Astrocyte of the cerebellum (primary cell): ENCODE measurements at regions not wholly inside any gene's neighbourhood (a gene's known extent, or its start where the extent isn't known, plus 50 kb on each side); places are given as distances from the start of the nearest gene placed in this dataset.

ENCODE experiments used
- DNase-seq: peaks from one replicate; pipeline ENCODE4 v3.0.0-alpha.2; 2011; ENCODE audit warnings: low read depth
- H3K4me3 ChIP-seq: 2 replicates; pipeline ENCODE4 v1.5.1; 2011; ENCODE audit warnings: mild to moderate bottlenecking, low read depth, low read length, moderate library complexity
- in situ Hi-C: cut with HindIII; loops from 2 replicates; pipeline ENCODE4 v1.10.0; 2017; ENCODE audit warnings: low sequenced_read_pairs
- TF ChIP-seq, protein P1 (sequence below): IDR thresholded peaks from 2 replicates; pipeline ENCODE4 v1.5.1; 2012; ENCODE audit warnings: low read length, low read depth, moderate library complexity, mild to moderate bottlenecking; ENCODE audit errors: missing control alignments

DNA sequence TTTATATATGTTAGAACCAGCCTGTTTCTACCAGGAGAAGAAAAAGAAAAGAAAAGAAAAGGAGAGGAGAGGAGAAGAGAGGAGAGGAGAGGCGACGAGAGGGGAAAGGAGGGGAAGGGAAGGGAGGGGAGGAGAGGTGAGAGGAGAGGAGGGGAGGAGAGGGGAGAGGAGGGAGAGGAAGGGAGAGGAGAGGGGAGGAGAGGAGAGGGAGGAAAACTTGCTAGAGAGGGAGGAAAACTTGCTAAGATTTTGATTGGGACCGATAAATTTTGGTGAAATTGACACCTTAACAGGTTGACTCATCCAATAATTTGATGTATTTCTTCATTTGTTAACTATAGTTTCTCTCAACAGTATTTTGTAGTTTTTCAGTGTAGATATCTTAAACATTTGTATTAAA is 164.0 kb upstream of the SYT1 start:
- DNase-seq: no peak
- TF ChIP-seq, protein P1, sequence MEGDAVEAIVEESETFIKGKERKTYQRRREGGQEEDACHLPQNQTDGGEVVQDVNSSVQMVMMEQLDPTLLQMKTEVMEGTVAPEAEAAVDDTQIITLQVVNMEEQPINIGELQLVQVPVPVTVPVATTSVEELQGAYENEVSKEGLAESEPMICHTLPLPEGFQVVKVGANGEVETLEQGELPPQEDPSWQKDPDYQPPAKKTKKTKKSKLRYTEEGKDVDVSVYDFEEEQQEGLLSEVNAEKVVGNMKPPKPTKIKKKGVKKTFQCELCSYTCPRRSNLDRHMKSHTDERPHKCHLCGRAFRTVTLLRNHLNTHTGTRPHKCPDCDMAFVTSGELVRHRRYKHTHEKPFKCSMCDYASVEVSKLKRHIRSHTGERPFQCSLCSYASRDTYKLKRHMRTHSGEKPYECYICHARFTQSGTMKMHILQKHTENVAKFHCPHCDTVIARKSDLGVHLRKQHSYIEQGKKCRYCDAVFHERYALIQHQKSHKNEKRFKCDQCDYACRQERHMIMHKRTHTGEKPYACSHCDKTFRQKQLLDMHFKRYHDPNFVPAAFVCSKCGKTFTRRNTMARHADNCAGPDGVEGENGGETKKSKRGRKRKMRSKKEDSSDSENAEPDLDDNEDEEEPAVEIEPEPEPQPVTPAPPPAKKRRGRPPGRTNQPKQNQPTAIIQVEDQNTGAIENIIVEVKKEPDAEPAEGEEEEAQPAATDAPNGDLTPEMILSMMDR: no peak
- H3K4me3 ChIP-seq: no peak overlapping the region
- in situ Hi-C loops: no loop called here

DNA sequence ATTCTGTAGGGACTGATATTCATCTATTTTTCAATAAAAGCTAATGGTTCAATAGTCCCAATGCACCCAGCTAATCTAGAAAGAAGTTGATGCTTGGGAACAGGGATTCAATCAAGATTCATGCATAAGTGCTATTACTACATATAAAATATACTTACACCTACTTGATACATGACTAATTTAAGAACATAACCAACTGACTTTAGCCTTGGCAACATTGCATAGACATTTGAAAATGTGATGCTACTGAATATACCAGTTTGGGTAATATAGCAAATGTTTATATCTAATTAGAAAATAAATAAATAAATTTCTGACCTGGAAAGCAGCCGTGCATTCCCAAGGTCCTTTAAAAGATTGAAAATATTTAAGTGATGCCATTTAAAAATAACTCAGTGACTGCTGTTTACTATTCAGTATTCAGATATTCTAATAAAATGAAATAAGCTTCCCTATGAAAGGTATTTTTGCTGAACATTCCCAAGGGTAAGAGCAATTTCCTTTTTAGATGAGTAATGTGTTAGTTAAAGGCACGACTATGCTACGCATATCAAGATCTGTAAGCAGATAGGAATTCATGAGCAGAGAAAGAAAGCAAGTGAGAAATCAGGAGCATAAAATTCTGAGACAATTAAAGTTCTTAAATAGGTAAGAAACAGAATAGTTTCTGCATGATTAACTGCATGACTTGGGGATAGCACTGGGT is 160.6 kb upstream of the SYT1 start:
- H3K4me3 ChIP-seq: no peak overlapping the region
- in situ Hi-C loops: no loop called here
- TF ChIP-seq, protein P1: no peak
- peak; percentile 72 for DNase-seq

DNA sequence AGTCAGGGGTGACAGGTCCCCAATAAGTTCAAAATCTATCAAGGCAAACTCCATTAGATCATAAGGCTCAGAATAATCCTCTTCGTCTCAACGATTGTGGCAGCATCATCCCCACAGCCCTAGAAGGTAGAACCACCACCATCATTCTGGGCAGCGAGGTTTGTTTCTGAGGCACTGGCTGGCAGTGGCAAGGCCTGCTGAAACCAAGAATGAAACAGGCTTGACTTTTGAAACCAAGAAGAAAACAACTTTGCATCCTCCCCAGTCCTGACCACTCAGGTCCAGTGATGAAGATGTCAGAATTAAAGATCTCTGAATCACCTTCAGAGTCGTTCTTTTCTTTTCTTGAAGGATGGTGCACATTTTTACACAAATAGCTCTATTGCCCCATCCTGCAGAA is 152.6 kb upstream of the SYT1 start:
- in situ Hi-C loops: no loop called here

DNA sequence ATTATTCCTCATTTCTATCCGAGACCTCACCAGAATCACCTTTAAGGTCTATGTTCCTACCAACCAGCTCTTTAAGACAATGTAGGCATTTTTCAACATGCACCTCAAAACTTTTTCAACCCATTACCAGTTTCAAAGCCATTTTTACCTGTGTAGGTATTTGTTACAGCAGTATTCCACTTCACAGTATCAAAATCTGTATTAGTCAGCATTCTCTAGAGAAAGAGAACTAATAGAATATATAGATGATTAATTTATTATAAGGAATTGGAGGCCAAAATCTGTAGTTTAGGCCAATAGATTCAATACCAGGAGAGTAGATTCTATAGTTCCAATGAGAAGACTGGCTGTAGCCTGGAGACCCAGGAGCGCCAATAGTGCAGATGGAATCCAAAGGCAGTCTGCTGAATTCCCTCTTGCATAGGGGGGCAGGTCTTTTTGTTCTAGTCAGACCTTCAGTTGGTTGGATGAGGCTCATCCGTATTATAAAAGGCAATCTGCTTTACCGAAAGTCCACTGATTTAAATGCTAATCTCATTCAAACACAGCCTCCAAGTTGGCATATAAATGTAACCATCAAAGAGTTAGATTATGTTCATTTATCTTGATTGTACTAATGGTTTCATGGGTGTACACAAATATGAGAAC is 151.6 kb upstream of the SYT1 start:
- TF ChIP-seq, protein P1: no peak
- H3K4me3 ChIP-seq: no peak overlapping the region
- no peak for DNase-seq
- in situ Hi-C loops: no loop called here

More for the DNA sequence above, 152.6 kb upstream of the SYT1 start:
- H3K4me3 ChIP-seq: no peak overlapping the region
- no peak for DNase-seq
- TF ChIP-seq, protein P1: no peak

DNA sequence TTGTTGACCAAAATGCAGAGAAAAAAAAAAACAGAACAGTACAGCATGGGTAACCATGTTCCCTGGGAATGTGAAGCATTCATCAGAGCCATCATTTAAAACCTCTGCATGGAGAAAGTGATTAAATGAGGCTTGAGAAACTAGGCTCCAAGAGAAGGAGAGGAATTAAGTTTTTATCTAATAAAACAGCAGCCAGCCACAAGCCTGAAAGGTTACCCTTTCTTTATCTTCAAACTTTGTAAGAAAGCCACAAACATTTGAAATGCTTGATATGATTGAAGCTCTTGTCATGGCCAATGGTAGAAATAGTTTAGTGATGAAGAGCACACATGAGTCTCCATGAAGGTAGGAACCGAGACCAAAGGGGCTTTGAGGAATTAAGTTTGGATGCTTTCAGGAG is 144.9 kb upstream of the SYT1 start:
- TF ChIP-seq, protein P1: no peak
- no peak for DNase-seq
- in situ Hi-C loops: no loop called here
- no peak overlapping the region for H3K4me3 ChIP-seq

DNA sequence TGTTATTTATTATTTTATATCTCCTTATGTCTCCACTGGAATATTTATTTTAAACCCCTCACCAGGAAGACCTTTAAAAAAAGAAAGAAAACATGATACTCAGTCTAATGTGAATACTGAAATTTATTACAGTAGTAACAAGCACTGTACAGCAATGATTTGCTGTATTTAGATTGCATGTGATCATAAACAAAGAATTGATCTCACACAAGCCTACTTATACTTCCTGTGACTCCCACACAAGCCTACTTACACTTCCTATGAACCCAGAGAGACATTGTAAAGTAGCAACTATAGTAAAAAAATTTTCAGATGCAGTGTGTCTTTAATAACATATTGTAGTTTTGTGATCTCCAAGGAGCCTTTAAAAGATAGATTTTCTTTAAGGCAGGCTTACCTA is 142.7 kb upstream of the SYT1 start:
- no peak for DNase-seq
- TF ChIP-seq, protein P1: no peak
- no peak overlapping the region for H3K4me3 ChIP-seq
- in situ Hi-C loops: no loop called here
